IMR-90 (cell line): ENCODE measurements at regions not wholly inside any gene's neighbourhood (a gene's known extent, or its start where the extent isn't known, plus 50 kb on each side); places are given as distances from the start of the nearest gene placed in this dataset.

Experiments
- ATAC-seq: fragments of 200-7000 bp; cut with Tn5 transposase; 2 replicates; pipeline ENCODE4 v1.9.1; 2020; ENCODE audit warnings: low read depth, mild to moderate bottlenecking, moderate library complexity
- BruUV-seq: library from RNA; stranded (reverse); fragments of 400-500 nt; replicated peaks from 2 replicates; lab custom pipeline; 2021; lab: Mats Ljungman, UMichigan
- CTCF ChIA-PET: fragments of 300-600 bp; formaldehyde crosslinking; extraction: SDS; loops from one replicate; lab custom pipeline; 2021; ENCODE audit warnings: antibody characterized with exemption; lab: Yijun Ruan, JAX
- POLR2A ChIA-PET: fragments of 300-600 bp; sonication (Branson Sonifier 250); formaldehyde crosslinking; loops from one replicate; lab custom pipeline; 2022; ENCODE audit warnings: antibody characterized with exemption; ENCODE audit not compliant: unreplicated experiment; lab: Charles Lee
- DNase-seq: peaks from one replicate; pipeline ENCODE4 v3.0.0; 2013
- H2AFZ ChIP-seq: replicated peaks from 2 replicates; pipeline ENCODE3; 2013; ENCODE audit warnings: low read length, mild to moderate bottlenecking; ENCODE audit not compliant: poor library complexity
- H2AK5ac ChIP-seq: 2 replicates; pipeline ENCODE4 v1.6.1; 2013; ENCODE audit warnings: low read depth, low read length, inconsistent platforms
- H2AK9ac ChIP-seq: replicated peaks from 2 replicates; pipeline ENCODE3; 2013; ENCODE audit warnings: mild to moderate bottlenecking, low read depth, low read length, moderate library complexity; ENCODE audit not compliant: poor library complexity
- H2BK120ac ChIP-seq: 2 replicates; pipeline ENCODE4 v1.6.1; 2013; ENCODE audit warnings: low read depth, low read length, inconsistent platforms
- H2BK15ac ChIP-seq: 3 replicates; pipeline ENCODE4 v1.6.1; 2013; ENCODE audit warnings: low read depth, low read length, inconsistent platforms
- H2BK20ac ChIP-seq: 2 replicates; pipeline ENCODE4 v1.6.1; 2013; ENCODE audit warnings: low read depth, mild to moderate bottlenecking, inconsistent platforms, low read length, moderate library complexity
- H2BK5ac ChIP-seq: 2 replicates; pipeline ENCODE4 v1.6.1; 2013; ENCODE audit warnings: mild to moderate bottlenecking, low read depth, low read length, inconsistent platforms; ENCODE audit not compliant: poor library complexity, severe bottlenecking
- H3K14ac ChIP-seq: replicated peaks from 2 replicates; pipeline ENCODE4 v1.6.1; 2013; ENCODE audit warnings: low read depth, low read length, inconsistent platforms
- H3K18ac ChIP-seq: 2 replicates; pipeline ENCODE4 v1.6.1; 2013; ENCODE audit warnings: low read depth, low read length, control low read depth
- H3K23ac ChIP-seq: 2 replicates; pipeline ENCODE4 v1.6.1; 2013; ENCODE audit warnings: low read depth, low read length, inconsistent platforms
- H3K27ac ChIP-seq: 2 replicates; pipeline ENCODE4 v1.5.1; 2013; ENCODE audit warnings: mild to moderate bottlenecking, control low read depth, low read length; ENCODE audit not compliant: insufficient read depth
- H3K27me3 ChIP-seq: 2 replicates; pipeline ENCODE4 v1.6.1; 2013; ENCODE audit warnings: low read length; ENCODE audit not compliant: control insufficient read depth, insufficient read depth
- H3K36me3 ChIP-seq: 2 replicates; pipeline ENCODE4 v1.6.1; 2013; ENCODE audit warnings: low read length, mixed read lengths; ENCODE audit not compliant: control insufficient read depth, insufficient read depth
- H3K4ac ChIP-seq: 2 replicates; pipeline ENCODE4 v1.6.1; 2013; ENCODE audit warnings: low read depth, low read length, inconsistent platforms
- H3K4me1 ChIP-seq: 2 replicates; pipeline ENCODE4 v1.6.1; 2013; ENCODE audit warnings: low read length, mixed read lengths; ENCODE audit not compliant: control insufficient read depth, insufficient read depth
- H3K4me2 ChIP-seq: 2 replicates; pipeline ENCODE4 v1.6.1; 2013; ENCODE audit warnings: low read depth, mild to moderate bottlenecking, control low read depth, low read length, moderate library complexity
- H3K4me3 ChIP-seq: 2 replicates; pipeline ENCODE4 v1.5.1; 2013; ENCODE audit warnings: low read depth, mild to moderate bottlenecking, control low read depth, low read length, moderate library complexity; ENCODE audit not compliant: insufficient read depth
- H3K56ac ChIP-seq: 2 replicates; pipeline ENCODE4 v1.6.1; 2013; ENCODE audit warnings: low read length, inconsistent platforms; ENCODE audit not compliant: insufficient read depth; ENCODE audit errors: extremely low read depth
- H3K79me1 ChIP-seq, 2 experiments: 2 replicates each; pipeline ENCODE4 v1.6.1; 2013; ENCODE audit warnings: low read length in 2 of 2, inconsistent platforms in 1 of 2, low read depth in 1 of 2
- H3K9ac ChIP-seq: 2 replicates; pipeline ENCODE4 v1.6.1; 2013; ENCODE audit warnings: low read depth, low read length, control low read depth
- H3K9me1 ChIP-seq: 2 replicates; pipeline ENCODE4 v1.6.1; 2013; ENCODE audit warnings: low read length, inconsistent platforms; ENCODE audit not compliant: insufficient read depth
- H3K9me3 ChIP-seq: 2 replicates; pipeline ENCODE4 v1.6.1; 2013; ENCODE audit warnings: low read length; ENCODE audit not compliant: control insufficient read depth, insufficient read depth
- H4K20me1 ChIP-seq: 2 replicates; pipeline ENCODE4 v1.6.1; 2013; ENCODE audit warnings: low read length, inconsistent platforms; ENCODE audit not compliant: insufficient read depth
- H4K5ac ChIP-seq: 2 replicates; pipeline ENCODE4 v1.6.1; 2013; ENCODE audit warnings: mild to moderate bottlenecking, low read depth, low read length, control low read depth
- H4K8ac ChIP-seq, 2 experiments: 2 replicates each; pipeline ENCODE4 v1.6.1; 2013; ENCODE audit warnings: low read depth in 2 of 2, low read length in 2 of 2, control low read depth in 1 of 2, inconsistent platforms in 1 of 2
- H4K91ac ChIP-seq: 2 replicates; pipeline ENCODE4 v1.6.1; 2013; ENCODE audit warnings: low read depth, low read length, inconsistent platforms; ENCODE audit not compliant: insufficient read depth
- CEBPB ChIP-seq: IDR thresholded peaks from 2 replicates; pipeline ENCODE4 v1.6.1; 2012; ENCODE audit warnings: low read depth, low read length, improper control_type of control experiment
- CHD1 ChIP-seq: IDR thresholded peaks from 2 replicates; pipeline ENCODE4 v1.6.1; 2012; ENCODE audit warnings: low read depth, low read length, improper control_type of control experiment
- MAFK ChIP-seq: IDR thresholded peaks from 2 replicates; pipeline ENCODE4 v1.6.1; 2012; ENCODE audit warnings: low read depth, low read length, improper control_type of control experiment
- MAZ ChIP-seq: IDR thresholded peaks from 2 replicates; pipeline ENCODE4 v1.6.1; 2012; ENCODE audit warnings: low read depth, mild to moderate bottlenecking, low read length, improper control_type of control experiment, moderate library complexity, borderline replicate concordance
- MXI1 ChIP-seq: IDR thresholded peaks from 2 replicates; pipeline ENCODE4 v1.6.1; 2012; ENCODE audit warnings: low read depth, mild to moderate bottlenecking, low read length, moderate library complexity, borderline replicate concordance
- SMC3 ChIP-seq: fragments of 150-350 bp; IDR thresholded peaks from 2 replicates; pipeline ENCODE4 v1.6.1; 2016; ENCODE audit warnings: low read depth, mild to moderate bottlenecking, antibody characterized with exemption, low read length, moderate library complexity
- WGBS, 2 experiments: methylation state at CpG; one replicate each; pipeline versions ENCODE4 v1.1.5 to v1.1.7; 2013; ENCODE audit warnings: missing lambda C conversion rate in 2 of 2; ENCODE audit not compliant: insufficient read length in 1 of 2; ENCODE audit errors: extremely low coverage in 2 of 2; 5-methylcytosine and 5-hydroxymethylcytosine counted together
- dilution Hi-C: fragments of 300-500 bp; cut with HindIII; formaldehyde crosslinking; loops from one replicate; pipeline ENCODE4 v1.14.3; 2018; ENCODE audit warnings: low sequenced_read_pairs; ENCODE audit not compliant: unreplicated experiment
- in situ Hi-C: fragments of 300-500 bp; cut with MboI; formaldehyde crosslinking; loops from 3 replicates; pipeline ENCODE4 v1.14.3; 2019; ENCODE audit warnings: low sequenced_read_pairs, inconsistent platforms, mixed read lengths
- intact Hi-C: fragments of 100-400 bp; cut with micrococcal nuclease; formaldehyde crosslinking; loops from 2 replicates; pipeline ENCODE4 v1.10.0; 2022
- TF ChIP-seq, protein P1 (sequence below): fragments of 150-350 bp; IDR thresholded peaks from 2 replicates; pipeline ENCODE4 v1.6.1; 2016; ENCODE audit warnings: low read depth, mild to moderate bottlenecking, low read length, moderate library complexity, borderline replicate concordance

DNA sequence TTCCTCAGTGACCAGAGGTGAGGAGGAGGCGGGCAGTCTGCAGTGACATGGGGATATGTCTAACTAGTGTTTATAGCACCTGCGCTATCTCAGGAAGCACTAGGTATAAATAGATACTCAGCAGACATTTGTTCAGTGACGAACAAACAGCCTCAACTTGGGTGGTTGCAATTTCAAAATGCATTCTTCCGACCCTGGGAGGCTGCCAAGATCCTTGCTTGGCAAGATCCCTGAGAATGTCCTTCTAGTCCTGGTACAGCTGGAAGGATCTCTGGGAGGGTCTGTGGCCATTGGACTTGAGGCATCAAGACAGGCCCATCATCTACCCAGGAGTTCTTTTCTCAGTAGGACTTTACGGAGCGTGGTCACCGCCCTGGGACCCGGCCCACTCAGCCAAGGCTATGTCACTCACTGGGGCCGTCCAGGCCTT lies 299.5 kb downstream of the ZNF536 start:
- Histone ChIP-seq H3K14ac (no peak overlapping the region), H2BK15ac (no peak overlapping the region), H3K4me1 (no peaks in the 10 kb centered on the region), H3K27me3 (no peaks in the 10 kb centered on the region; the same call in 1 of the 2 replicates), H3K4me2 (no peak overlapping the region), H4K91ac (no peak overlapping the region), H3K18ac (no peak overlapping the region), H3K9me1 (no peaks in the 10 kb centered on the region), H3K4me3 (no peak overlapping the region), H3K9me3 (no peaks in the 10 kb centered on the region), H3K27ac (no peak overlapping the region), H2BK20ac (no peak overlapping the region), H3K9ac (no peak overlapping the region), H3K23ac (no peak overlapping the region), H3K79me1 (no peaks in the 10 kb centered on the region), H2AFZ (no peak overlapping the region), H4K8ac (no peak overlapping the region), H4K5ac (no peak overlapping the region), H3K4ac (no peak overlapping the region), H3K36me3 (no peaks in the 10 kb centered on the region), H2AK9ac (no peak overlapping the region), H3K56ac (no peak overlapping the region), H2AK5ac (no peak overlapping the region), H2BK120ac (no peak overlapping the region), H4K20me1 (no peaks in the 10 kb centered on the region), H2BK5ac (no peak overlapping the region)
- ChIA-PET CTCF (no interaction called here), POLR2A (no interaction called here)
- BruUV-seq: no TSS peak
- ATAC-seq: no peak
- dilution Hi-C loops: no loop called here
- in situ Hi-C loops: loop anchor here (25.0 kb wide), 1 partner anchor 1891 kb away; no protein-coding TSS in a partner anchor
- no peak for DNase-seq
- intact Hi-C loops: no loop called here
- 31% methylated on average over 5 of the region's 9 CpGs; no CpG with 5 or more reads in 1 of the 2 experiments for WGBS, 2 experiments
- TF ChIP-seq MXI1 (no peak), CHD1 (no peak), MAFK (no peak), MAZ (no peak), CEBPB (no peak), SMC3 (no peak)
- TF ChIP-seq, protein P1, sequence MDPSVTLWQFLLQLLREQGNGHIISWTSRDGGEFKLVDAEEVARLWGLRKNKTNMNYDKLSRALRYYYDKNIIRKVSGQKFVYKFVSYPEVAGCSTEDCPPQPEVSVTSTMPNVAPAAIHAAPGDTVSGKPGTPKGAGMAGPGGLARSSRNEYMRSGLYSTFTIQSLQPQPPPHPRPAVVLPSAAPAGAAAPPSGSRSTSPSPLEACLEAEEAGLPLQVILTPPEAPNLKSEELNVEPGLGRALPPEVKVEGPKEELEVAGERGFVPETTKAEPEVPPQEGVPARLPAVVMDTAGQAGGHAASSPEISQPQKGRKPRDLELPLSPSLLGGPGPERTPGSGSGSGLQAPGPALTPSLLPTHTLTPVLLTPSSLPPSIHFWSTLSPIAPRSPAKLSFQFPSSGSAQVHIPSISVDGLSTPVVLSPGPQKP: no peak
